ENCODE measurements at regions not wholly inside any gene's neighbourhood (a gene's known extent, or its start where the extent isn't known, plus 50 kb on each side); places are given as distances from the start of the nearest gene placed in this dataset.

- TF ChIP-seq CTCF (IDR thresholded peaks at IDR 0.05), result no peak
- TF ChIP-seq POLR2A (IDR thresholded peaks at IDR 0.05), result no peak
- H3K36me3 ChIP-seq, result no peaks in the 10 kb centered on the region
- H3K4me1 ChIP-seq, result no peaks in the 10 kb centered on the region
- 89 to 92% methylated on average over 7 of the region's 7 CpGs for WGBS, 2 donors
- H3K27me3 ChIP-seq, result no peaks in the 10 kb centered on the region
- no peak for DNase-seq
- intact Hi-C loops (cut with DNase I), result no loop called here
- no peak overlapping the region for H3K4me3 ChIP-seq (replicated peaks in 1 of 3)
- no peak overlapping the region for H3K27ac ChIP-seq
- no peaks in the 10 kb centered on the region for H3K9me3 ChIP-seq
These were observed 131.6 kb upstream of the TAB2 start for GRCh38 chr6:149185799-149186357.

GRCh38 chr6:149186873-149187272, 130.6 kb upstream of the TAB2 start:
- H3K27ac ChIP-seq, result no peak overlapping the region
- intact Hi-C loops (cut with DNase I), result no loop called here
- no peaks in the 10 kb centered on the region for H3K36me3 ChIP-seq
- no peaks in the 10 kb centered on the region for H3K9me3 ChIP-seq
- no peaks in the 10 kb centered on the region for H3K4me1 ChIP-seq
- 94 to 96% methylated on average over 2 of the region's 2 CpGs for WGBS, 2 donors
- TF ChIP-seq CTCF (IDR thresholded peaks at IDR 0.05) (no peak), POLR2A (IDR thresholded peaks at IDR 0.05) (no peak)
- H3K27me3 ChIP-seq, result no peaks in the 10 kb centered on the region
- H3K4me3 ChIP-seq (replicated peaks in 1 of 3), result no peak overlapping the region
- DNase-seq, result no peak

GRCh38 chr6:149190224-149190831, 127.2 kb upstream of the TAB2 start:
- no peaks in the 10 kb centered on the region for H3K27me3 ChIP-seq
- H3K4me1 ChIP-seq, result no peaks in the 10 kb centered on the region
- WGBS, 2 donors, result 54 to 86% methylated on average over 1 of the region's 1 CpG
- intact Hi-C loops (cut with DNase I), result no loop called here
- H3K27ac ChIP-seq, result no peak overlapping the region
- no peaks in the 10 kb centered on the region for H3K9me3 ChIP-seq
- DNase-seq, result peak; percentile 38 to 67
- no peak overlapping the region for H3K4me3 ChIP-seq (replicated peaks in 1 of 3)
- TF ChIP-seq CTCF (IDR thresholded peaks at IDR 0.05), result peak in 1 of 6 experiments; percentile 13
- TF ChIP-seq POLR2A (IDR thresholded peaks at IDR 0.05), result no peak
- no peaks in the 10 kb centered on the region for H3K36me3 ChIP-seq

GRCh38 chr6:149194820-149195558, 122.5 kb upstream of the TAB2 start:
- Histone ChIP-seq H3K27me3 (no peaks in the 10 kb centered on the region), H3K27ac (no peak overlapping the region), H3K4me3 (replicated peaks in 1 of 3) (no peak overlapping the region), H3K4me1 (no peaks in the 10 kb centered on the region), H3K36me3 (no peaks in the 10 kb centered on the region), H3K9me3 (no peaks in the 10 kb centered on the region)
- intact Hi-C loops (cut with DNase I), result no loop called here
- no peak for DNase-seq
- WGBS, 2 donors, result 78 to 84% methylated on average over 8 of the region's 8 CpGs
- TF ChIP-seq POLR2A (IDR thresholded peaks at IDR 0.05), result no peak
- no peak for TF ChIP-seq CTCF (IDR thresholded peaks at IDR 0.05)

- Histone ChIP-seq H3K9me3 (no peaks in the 10 kb centered on the region), H3K4me3 (replicated peaks in 1 of 3) (no peak overlapping the region), H3K27me3 (no peaks in the 10 kb centered on the region), H3K27ac (no peak overlapping the region), H3K36me3 (no peaks in the 10 kb centered on the region), H3K4me1 (peaks cover 0 to 3% of the 10 kb centered on the region in 2 donors)
- TF ChIP-seq POLR2A (IDR thresholded peaks at IDR 0.05), result no peak
- TF ChIP-seq CTCF (IDR thresholded peaks at IDR 0.05), result no peak
- 87 to 90% methylated on average over 3 of the region's 3 CpGs for WGBS, 2 donors
- DNase-seq, result no peak
- intact Hi-C loops (cut with DNase I), result no loop called here
These were observed 121.4 kb upstream of the TAB2 start for GRCh38 chr6:149196091-149196490.

All from thyroid gland (tissue), 4 donors.